Left colon (tissue), 2 donors: ENCODE measurements at regions not wholly inside any gene's neighbourhood (a gene's known extent, or its start where the extent isn't known, plus 50 kb on each side); places are given as distances from the start of the nearest gene placed in this dataset.

Source experiments
- ATAC-seq: fragments of 200-7000 bp; cut with Tn5 transposase; one replicate; pipeline ENCODE4 v1.9.1; 2020; ENCODE audit warnings: mild to moderate bottlenecking, moderate library complexity
- DNase-seq, 2 donors: peaks; one replicate each; pipeline ENCODE4 v3.0.0-alpha.2; 2020
- intact Hi-C, 2 donors: fragments of 100-400 bp; cut with DNase I in 1 of 2; cut with micrococcal nuclease in 1 of 2; formaldehyde crosslinking; loops; one replicate each; pipeline versions ENCODE4 v1.11.2 to v1.14.0; 2022; cut with DNase I, micrococcal nuclease
- donor health status: DM: no; HTN: no; CAD: no.
- donor health status: DM: yes; HTN: yes; CAD: no.

DNA sequence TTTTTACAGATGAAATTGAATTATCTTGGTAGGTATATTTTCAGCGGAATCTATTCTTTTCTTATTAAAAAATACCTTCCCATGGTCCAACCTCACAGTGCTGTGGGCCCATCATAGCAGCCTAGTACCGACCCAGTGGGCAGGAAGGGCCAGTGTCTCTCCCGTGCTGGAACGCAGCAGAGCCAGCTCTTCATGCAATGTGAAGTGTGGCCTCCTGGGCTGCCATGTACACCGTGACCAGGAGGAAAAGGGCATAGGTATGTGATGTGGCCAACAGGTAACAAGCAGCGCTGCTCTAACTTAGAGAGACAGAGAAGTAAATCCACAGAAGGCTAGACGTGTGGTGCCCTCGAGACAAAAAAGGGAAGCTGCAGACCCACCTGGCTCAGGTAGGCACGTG is 221.1 kb upstream of the SALL3 start:
- no peak for DNase-seq
- intact Hi-C loops = no loop called here
- ATAC-seq = no peak

DNA sequence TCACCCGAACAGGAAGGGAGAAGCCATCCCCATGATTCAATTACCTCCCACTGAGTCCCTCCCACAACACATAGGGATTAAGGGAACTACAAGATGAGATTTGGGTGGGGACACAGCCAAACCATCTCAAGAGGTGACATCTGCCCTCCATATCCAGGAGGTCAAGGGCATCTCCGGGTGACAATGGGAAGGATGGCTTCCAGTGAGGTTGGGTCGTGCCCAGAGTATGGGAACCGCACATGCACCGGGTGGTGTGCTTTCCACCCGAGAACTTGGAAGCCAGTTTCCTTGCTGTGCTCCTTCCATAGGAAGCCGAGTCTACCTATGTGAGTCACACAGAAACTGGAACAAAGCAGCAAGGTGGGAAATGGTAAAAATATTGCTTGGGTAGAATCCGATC is 216.9 kb upstream of the SALL3 start:
- ATAC-seq (no peak), DNase-seq (no peak)
- intact Hi-C loops = no loop called here

DNA sequence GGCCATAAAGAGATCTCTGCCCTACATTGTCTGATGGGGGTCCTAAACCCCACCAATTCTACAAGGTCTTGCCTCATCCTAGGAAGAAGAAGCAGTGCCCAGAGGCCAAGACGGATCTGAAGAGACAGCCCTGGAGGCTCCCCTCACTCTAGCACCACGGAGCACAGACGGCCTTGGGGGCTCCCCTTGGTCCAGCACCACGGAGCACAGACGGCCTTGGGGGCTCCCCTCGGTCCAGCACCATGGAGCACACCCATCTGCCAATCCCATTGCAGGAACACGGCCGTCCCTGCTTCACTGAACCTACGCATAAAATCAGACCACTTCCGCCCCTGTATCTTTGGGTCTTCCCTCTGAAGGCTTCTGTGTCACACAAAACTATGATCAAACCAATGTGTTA is 215.1 kb upstream of the SALL3 start:
- intact Hi-C loops = no loop called here
- no peak for DNase-seq
- no peak for ATAC-seq

DNA sequence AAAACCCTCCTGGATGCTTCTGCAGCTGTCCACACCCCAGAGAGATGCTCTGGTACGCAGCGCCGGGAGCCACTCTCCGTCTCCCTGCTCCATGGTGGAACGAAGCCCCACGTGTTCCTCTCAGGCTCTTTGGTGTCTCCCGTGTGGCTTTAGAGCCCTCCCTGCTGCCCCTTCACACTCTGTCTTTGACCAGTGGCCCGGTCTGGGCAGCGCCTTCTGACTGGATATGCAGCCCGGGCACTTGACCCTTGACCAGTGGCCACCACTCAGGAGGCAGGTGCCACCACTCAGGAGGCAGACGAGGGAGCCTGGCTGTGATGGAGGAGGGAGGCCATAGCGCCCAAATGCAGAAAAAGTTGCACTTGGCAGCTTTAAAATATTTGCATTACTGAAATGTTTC is 214.5 kb upstream of the SALL3 start:
- ATAC-seq = no peak
- DNase-seq = no peak
- intact Hi-C loops = no loop called here

DNA sequence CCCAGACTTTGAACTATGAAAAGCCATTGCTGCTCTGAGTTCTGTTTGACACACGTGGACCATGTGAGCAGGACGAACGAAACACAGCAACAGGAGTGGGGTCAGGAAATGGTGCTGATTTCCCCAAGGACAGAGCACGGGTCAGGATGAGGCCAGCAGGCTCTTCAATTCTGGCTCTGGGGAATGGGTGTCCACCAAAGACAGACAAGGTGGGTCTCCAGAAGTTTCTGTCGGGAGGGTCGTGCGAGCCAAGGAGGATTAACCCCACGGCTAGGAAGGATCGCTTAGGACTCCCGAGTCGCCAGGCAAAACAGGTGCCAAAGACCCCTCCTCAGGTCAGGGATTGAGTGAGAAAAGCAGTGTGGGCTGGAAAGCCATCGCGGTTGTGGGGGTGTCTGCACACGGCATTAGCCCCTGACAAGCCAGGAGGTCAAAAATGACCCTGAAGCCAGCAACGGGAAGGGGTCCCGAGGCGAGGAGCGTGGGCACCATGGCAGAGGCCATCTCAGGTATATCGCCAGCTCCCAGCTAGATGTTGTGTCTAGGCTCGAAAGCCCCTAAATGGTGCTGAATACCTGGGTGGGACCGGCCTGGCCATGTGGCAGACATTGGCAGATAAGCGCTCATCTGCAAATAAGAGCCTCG is 213.9 kb upstream of the SALL3 start:
- no peak for ATAC-seq
- no peak for DNase-seq
- intact Hi-C loops = no loop called here

DNA sequence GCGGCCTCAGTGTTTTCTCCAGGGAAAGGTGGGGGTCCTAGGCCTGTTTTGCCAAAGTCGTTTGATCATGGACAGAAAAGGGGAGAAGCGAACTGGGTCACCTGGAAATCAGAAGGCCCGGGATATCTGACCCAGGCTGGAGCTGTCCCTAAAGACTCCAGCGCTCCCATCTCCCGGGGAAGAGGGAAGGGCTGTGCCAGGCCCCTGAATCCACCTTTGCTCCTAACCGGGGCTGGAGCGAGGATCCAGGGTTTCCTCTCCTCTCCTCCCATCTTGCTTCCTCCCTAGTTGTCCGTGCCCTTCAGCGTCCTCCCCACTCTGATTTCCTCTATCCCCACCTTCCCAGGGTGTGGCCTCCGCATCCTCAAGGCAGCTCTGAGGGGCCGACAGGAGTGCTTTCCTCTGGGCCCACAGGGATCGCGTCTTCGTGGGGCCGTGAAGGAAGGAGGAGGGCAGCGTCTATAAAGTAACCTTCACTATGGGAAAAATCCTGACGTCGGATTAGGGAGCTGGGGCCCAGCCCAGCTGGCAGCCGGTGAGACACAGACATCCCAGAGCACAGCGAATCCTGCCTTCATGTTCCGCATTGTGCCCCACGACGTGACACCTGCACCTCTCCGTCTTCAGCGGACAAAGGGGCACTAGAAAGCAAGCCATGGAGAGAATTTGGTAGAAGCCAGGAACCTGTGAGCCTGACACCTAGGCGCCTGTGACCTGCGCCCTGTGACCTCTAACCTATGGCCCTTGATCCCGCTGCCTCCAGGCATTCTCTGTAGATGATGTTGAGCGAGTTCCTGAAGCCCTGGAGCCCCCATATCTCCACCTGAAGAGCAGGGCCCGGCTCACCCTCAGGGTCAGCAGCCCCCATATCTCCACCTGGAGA is 212.7 kb upstream of the SALL3 start:
- ATAC-seq (no peak), DNase-seq (no peak)
- intact Hi-C loops = no loop called here

DNA sequence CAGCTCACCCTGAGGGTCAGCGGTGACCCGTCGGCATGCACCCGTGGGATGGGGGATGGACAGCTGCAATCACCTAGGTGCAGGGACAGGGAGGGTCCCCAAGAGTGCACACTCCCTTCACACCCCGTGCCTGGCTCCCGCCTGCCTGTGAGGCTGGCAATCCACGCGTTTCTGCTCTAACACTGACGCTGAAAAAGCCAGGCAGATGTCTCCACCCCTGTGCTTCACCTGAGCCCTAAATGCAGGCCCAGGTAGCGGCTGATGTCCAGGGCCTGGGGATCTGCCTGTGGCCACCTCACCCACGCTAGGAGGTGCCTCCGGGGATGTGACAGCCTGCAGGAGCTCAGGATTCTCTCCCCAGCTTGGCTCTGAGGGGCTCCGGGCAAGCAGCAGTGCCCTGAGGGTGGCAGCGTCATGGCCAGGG is 212.0 kb upstream of the SALL3 start:
- DNase-seq (no peak), ATAC-seq (no peak)
- intact Hi-C loops = no loop called here

DNA sequence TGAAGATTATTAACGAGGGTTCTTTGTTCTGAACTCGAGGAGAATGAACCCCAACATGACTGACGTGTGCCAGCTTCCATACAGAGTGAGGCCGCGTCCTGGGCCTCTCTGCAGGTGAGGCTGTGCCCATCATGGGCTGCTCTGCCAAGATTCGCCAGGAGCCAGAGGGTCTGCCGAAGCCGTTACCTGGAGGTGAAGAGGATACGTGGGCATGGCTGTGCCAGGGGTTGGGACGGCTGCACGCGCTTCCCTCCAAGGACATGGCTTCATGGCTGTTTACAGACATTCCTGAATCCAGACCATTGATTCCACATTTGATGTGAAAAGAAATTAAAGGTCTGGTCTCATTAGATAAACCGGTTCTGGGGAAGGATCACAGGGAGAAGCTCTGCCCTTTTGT is 211.4 kb upstream of the SALL3 start:
- intact Hi-C loops = no loop called here
- DNase-seq (no peak), ATAC-seq (no peak)

DNA sequence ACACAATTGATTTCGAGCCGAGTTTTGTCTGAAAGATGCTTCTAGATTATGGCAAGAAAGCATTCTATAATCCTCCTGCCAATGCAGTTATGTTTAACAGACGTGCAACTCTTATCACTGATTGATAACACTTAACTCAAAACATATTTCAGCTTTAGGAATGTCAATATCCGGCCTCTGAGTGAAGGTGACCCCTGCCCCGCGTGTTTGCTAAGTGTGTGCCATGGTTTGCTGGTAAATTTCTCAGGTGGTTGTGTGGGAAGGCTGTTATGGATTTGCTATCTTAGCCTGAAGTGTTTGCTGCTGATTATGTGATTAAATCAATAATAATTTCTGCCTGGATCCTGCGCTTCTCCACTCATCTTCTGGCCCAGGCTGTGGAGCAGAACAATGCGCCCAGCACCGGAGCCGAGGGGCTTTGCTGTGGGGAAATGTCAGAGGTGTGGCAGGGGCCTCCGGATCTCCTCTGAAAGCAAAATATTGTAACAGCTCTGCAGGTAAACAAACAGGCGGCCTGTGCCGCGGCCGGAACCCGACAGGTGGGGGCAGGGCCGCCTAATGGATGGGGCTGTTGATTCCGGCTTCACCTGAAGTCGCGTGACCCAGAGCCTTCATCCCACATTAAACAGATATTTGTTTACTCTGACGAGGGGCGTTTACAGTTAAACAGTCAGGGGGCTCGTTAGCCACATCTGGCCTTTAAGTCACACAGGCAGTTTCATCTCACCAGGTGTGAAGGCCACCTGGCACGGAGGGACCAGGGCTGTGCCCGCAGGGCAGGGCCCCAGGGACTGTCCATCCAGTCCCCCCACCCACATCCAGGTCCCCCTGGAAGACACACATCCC is 210.7 kb upstream of the SALL3 start:
- ATAC-seq (peak; percentile 52), DNase-seq (peak in 1 of 2 donors; percentile 27)
- intact Hi-C loops = no loop called here

DNA sequence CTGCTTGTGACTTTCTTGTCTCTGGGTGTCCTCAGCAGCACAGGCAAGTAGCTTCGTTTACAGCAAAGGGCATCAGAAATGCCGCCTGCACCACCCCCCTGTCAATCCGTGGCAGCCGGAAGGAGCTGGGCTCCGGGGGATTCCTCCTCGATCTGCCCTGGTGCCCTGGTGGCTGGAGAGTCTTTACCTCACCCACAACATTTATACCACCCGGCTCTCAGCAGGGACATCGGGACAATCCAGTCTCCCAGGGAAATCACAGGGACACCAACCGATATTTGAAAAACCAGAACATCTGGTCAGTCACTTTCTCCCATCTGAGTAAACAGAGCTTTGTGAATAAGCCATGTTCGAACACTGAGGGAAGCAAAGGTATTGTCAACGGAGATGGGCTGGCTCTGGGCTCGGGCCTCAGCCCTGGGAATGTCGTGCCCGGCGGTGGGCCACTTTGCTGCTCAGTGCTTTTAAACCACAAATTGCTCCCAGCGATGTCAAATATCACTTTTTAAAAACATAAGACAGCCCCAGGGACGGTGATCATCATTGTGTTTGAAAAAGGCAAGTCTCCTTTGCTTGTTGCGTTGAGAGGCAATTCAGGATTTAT is 210.0 kb upstream of the SALL3 start:
- ATAC-seq (no peak), DNase-seq (no peak)
- intact Hi-C loops = no loop called here

DNA sequence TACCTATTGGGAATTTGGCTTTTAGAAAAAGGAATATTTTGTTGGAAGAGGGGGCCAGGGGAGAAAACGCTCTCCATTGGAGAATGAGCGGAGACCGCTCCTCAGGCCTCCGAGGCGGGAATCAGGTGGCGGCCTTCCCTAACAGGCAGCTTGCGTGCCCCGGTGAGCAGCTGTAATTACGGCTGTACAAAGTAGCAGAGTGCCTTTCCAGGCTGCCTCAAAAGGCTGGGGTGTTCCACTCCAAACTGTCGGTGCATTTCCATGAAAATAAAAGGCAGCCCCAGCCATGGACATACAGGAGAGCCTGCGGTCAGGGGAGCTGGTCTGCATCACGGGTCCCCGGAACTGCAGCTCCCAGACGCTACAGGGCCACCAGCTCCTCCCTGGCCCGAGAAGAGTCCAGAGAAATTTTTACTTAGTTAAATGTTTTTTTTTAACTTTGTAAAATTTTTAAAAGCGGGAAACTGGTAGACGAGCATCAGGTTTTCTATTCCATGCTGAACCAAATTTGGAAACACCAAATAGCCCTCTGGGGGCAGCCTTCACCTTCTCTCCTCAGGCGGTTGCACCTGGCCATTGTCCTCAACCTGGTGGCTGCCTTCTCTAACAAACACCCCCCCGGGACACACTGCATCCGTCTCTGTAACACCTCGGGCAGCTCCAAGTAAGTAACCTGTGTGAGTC is 209.3 kb upstream of the SALL3 start:
- intact Hi-C loops = no loop called here
- DNase-seq = no peak
- ATAC-seq = no peak

DNA sequence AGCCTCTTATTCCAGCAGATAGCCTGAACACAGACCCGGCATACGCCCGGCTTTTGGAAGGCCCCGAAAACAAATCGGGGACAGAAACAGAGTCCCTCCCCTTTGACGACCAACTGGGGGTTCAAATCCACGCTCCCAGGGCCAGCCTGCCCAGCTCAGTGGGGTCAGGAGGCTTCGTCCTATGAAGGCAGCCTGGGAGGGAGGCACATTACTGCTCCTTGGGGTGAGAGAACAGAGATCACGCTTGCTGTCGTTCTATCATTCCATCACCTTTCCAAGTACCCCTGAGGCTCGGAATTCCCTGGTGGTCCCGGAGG is 208.8 kb upstream of the SALL3 start:
- ATAC-seq (no peak), DNase-seq (no peak)
- intact Hi-C loops = no loop called here

DNA sequence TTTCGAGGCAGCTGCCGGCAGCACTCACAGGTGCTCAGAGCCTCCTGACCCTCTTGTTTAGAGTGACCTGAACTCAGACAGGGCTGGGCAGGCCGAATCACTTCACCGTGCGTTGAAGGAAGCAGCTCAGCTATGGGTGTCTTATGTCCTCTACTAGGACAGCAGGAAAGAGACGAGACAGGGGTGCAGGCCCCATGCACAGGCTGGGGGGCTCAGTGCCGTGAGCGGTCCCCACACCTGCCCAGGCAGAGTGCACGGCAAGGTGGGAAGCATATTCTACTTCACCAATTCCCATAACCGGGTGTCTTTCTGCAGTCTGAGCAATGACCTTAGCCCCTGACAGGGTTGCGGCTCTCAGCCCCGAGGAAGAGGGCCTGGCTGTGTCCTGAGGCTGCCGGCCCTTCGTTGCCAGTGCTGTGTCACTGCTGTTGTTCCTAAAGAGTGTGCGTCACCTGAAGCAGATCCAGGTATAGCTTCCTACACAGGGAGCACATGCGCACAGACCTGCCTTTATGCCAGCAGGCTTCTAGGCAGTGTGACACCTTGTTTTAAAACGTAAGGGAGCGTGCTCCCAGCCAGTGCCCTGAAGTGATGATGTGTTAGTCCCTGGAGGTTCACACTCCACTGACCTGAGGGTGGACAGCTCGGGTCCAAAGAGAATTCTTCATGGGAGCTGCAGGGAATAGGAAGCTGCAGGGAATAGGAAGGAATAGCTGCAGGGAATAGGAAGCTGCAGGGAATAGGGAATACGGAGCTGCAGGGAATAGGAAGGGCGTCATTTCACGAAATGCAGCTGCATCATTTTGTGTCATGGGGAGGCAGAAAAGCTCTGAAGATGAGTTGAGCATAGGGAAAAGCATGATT is 207.9 kb upstream of the SALL3 start:
- intact Hi-C loops = no loop called here
- no peak for ATAC-seq
- no peak for DNase-seq

DNA sequence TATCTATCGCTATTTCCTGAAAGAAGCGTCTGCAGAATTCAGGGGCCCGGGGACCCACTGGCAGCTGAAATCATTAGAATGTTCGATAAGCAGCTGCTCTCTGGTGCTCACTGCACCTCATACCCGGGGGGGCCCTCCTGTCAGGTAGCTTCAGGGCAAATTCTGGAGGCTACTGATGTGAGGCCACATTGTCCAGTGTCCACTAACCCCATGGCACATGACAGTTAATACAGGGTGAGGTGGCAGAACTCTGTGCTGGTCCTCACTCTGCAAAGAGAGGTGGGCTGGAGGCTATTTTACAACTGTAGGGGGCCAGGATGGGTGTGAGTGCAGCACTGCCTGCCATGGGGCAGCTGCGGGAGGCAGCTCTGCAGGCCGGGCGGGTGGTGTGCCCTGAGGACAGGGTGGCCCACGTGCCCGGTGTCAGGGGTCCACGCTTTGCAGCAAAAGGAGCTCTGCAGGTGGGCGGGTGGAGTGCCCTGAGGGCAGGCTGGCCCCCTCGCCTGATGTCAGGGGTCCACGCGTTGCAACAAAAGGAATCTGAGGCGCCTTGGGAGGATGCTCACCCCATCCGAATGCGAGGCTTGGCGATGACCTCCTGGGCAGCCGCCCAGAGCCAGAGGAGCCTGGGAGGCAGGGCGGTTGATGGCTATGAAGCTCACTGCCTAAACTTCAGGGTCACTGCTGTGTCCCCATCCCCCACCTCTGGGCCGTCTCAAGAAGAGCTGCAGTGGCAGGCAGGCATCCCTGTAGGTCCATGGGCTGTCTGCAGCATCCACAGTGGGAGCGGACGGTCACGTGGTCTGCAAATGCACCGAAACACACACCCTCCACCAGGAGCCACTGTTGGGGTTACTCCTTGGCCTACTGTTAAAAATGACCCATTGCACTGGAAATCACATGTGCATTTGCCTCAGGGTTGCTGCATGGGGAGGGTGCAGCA is 207.0 kb upstream of the SALL3 start:
- ATAC-seq (no peak), DNase-seq (no peak)
- intact Hi-C loops = no loop called here

DNA sequence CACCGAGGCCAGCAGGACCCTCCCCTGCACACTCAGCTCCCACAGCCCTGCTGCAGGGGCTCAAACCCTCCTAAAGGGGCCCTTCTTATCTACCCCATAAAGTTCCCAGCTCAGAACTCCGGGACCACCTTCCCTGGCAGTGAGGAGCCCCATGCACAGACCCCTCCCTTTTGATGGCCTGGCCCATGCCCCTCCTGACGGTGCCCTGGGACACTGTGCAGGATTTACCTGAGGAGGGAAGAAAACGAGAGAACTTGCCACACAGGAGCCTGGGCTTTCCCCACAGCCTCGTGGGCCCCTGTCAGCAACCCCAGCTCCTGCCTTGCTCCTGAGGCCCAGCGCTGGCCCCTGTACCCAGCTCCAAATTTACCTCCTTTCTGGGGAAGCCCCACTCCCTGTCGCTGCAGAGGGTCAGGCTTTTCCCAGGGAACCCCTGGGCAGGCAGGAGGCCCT is 206.3 kb upstream of the SALL3 start:
- ATAC-seq (no peak), DNase-seq (no peak)
- intact Hi-C loops = no loop called here

DNA sequence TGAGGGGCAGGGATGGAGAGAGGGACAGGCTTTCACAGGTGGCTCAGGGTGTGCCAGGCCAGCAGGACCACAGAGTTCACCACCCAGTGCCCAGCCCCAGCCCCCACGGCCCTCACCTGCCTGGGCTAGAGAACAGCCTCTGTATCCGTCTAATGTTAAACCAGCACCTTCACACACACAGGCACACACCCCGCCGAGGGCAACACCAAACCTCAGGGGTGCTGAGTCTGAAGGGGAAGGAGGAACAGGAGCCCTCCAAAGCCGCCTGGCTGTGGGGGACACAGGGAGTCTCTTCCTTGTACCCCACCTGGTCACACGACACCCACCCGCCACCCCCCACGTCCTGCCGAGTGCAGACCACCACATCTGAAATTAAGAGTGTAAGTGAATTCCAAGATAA is 205.8 kb upstream of the SALL3 start:
- DNase-seq = no peak
- no peak for ATAC-seq
- intact Hi-C loops = no loop called here

DNA sequence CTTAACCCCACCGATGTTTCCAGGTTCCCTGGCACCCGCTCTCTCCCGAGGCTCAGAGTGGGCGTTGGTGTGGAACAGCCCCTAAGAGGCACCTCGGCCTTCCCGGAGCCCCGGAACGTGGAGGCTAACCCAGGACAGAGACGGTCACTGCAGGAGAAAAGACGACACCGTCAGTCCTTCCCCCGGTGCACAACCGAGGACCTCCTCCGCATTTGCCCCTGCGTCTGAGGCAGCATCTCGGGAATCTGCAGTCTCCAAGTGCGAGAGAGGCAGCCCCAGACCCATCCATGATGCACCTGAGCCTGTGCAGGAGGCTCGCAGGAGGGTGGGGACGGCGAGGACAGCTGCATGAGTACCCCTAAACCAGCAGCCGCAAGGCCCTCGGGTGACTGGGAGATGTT is 204.9 kb upstream of the SALL3 start:
- no peak for DNase-seq
- intact Hi-C loops = no loop called here
- ATAC-seq = no peak
